DND-41 (cell line): ENCODE measurements at regions not wholly inside any gene's neighbourhood (a gene's known extent, or its start where the extent isn't known, plus 50 kb on each side); places are given as distances from the start of the nearest gene placed in this dataset.

Experiments used
- CTCF ChIP-seq: IDR thresholded peaks from 2 replicates; pipeline ENCODE4 v1.5.1; 2012; ENCODE audit warnings: borderline replicate concordance, low read length, moderate library complexity, mild to moderate bottlenecking; ENCODE audit not compliant: poor library complexity, severe bottlenecking; ENCODE audit errors: extremely low read depth
- EZH2 ChIP-seq: IDR thresholded peaks from 3 replicates; pipeline ENCODE4 v1.6.1; 2012; ENCODE audit warnings: borderline replicate concordance, low read depth, mild to moderate bottlenecking, moderate library complexity, low read length, inconsistent platforms; ENCODE audit not compliant: severe bottlenecking

GRCh38 chr5:179468696-179469095 is 81.7 kb upstream of the RUFY1 start:
- TF ChIP-seq CTCF (no peak), EZH2 (no peak)
